ENCODE measurements at regions not wholly inside any gene's neighbourhood (a gene's known extent, or its start where the extent isn't known, plus 50 kb on each side); places are given as distances from the start of the nearest gene placed in this dataset.

- no peak for TF ChIP-seq CTCF (IDR thresholded peaks at IDR 0.05; ENCODE audit: control insufficient read depth, extremely low read depth, insufficient read depth)
- DNase-seq (ENCODE audit: low read depth) = no peak
- no peak overlapping the region for H3K4me3 ChIP-seq (ENCODE audit: low read depth, low read length)
Measured at GRCh38 chr4:181150191-181150590, 1093.0 kb upstream of the TENM3 start.

- no peak overlapping the region for H3K4me3 ChIP-seq (ENCODE audit: low read depth, low read length)
- TF ChIP-seq CTCF (IDR thresholded peaks at IDR 0.05; ENCODE audit: control insufficient read depth, extremely low read depth, insufficient read depth) = no peak
- no peak for DNase-seq (ENCODE audit: low read depth)
Measured at GRCh38 chr4:181151856-181152255, 1091.3 kb upstream of the TENM3 start.

- TF ChIP-seq CTCF (IDR thresholded peaks at IDR 0.05; ENCODE audit: control insufficient read depth, extremely low read depth, insufficient read depth) = no peak
- DNase-seq (ENCODE audit: low read depth) = no peak
- H3K4me3 ChIP-seq (ENCODE audit: low read depth, low read length) = no peak overlapping the region
Measured at GRCh38 chr4:181157647-181158046, 1085.6 kb upstream of the TENM3 start.

- DNase-seq (ENCODE audit: low read depth) = no peak
- no peak overlapping the region for H3K4me3 ChIP-seq (ENCODE audit: low read depth, low read length)
- TF ChIP-seq CTCF (IDR thresholded peaks at IDR 0.05; ENCODE audit: control insufficient read depth, extremely low read depth, insufficient read depth) = no peak
Measured at GRCh38 chr4:181158971-181159370, 1084.2 kb upstream of the TENM3 start.

DNA sequence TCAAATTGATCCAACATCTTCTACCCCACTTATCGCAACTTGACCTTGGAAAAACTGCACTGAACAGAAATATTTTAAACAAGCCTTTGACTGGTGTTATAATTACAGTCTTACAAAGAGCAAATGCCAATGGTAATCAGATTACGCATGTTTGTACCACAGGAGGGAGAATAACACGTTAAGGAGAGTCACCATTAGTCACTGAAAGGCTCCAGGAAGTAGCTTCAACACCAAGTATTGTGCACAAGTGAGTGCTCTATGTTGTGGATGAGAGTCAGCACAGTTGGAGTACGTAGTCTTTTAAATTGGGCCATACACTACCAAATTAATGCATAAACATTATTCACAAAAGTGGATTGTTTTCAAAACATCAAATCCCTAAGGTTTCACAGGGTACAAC lies 1081.5 kb upstream of the TENM3 start:
- no peak for TF ChIP-seq CTCF (IDR thresholded peaks at IDR 0.05; ENCODE audit: control insufficient read depth, extremely low read depth, insufficient read depth)
- no peak for DNase-seq (ENCODE audit: low read depth)
- H3K4me3 ChIP-seq (ENCODE audit: low read depth, low read length) = no peak overlapping the region

DNA sequence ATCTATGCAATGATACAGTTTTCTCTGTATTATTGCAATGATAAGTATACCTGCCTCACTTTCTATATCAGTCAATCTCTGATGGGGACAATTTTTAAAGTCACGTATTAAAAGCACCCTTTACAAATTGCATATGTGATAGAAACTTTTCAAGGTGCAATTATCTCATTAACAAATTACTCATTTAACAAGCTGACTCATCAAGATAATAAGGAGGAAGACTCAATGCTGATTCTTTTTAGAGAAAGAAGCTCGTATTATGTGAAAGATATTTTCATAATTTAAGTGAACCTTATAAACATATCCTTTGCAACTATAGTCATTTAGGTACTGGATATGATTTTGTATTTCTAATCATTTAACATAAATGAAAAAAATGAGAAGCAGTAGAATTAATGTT lies 1080.9 kb upstream of the TENM3 start:
- DNase-seq (ENCODE audit: low read depth) = no peak
- TF ChIP-seq CTCF (IDR thresholded peaks at IDR 0.05; ENCODE audit: control insufficient read depth, extremely low read depth, insufficient read depth) = no peak
- no peak overlapping the region for H3K4me3 ChIP-seq (ENCODE audit: low read depth, low read length)

- no peak overlapping the region for H3K4me3 ChIP-seq (ENCODE audit: low read depth, low read length)
- DNase-seq (ENCODE audit: low read depth) = no peak
- TF ChIP-seq CTCF (IDR thresholded peaks at IDR 0.05; ENCODE audit: control insufficient read depth, extremely low read depth, insufficient read depth) = no peak
Measured at GRCh38 chr4:181162676-181163075, 1080.5 kb upstream of the TENM3 start.

All from LNCaP clone FGC (cell line).